Activated CD4-positive, alpha-beta T cell treated with anti-CD3 and anti-CD28 coated beads, Interleukin-2, amount 10 ng/mL, durations not matched to agents 7 days and 5 days (primary cell): ENCODE measurements at regions not wholly inside any gene's neighbourhood (a gene's known extent, or its start where the extent isn't known, plus 50 kb on each side); places are given as distances from the start of the nearest gene placed in this dataset.

Experiments
- CTCF ChIA-PET: fragments of 350-600 bp; sonication (Branson Sonifier 250); formaldehyde crosslinking; loops from one replicate; lab custom pipeline; 2021; ENCODE audit warnings: antibody characterized with exemption; lab: Charles Lee
- POLR2A ChIA-PET: fragments of 350-600 bp; sonication (Branson Sonifier 250); formaldehyde crosslinking; loops from one replicate; lab custom pipeline; 2021; ENCODE audit warnings: antibody characterized with exemption; lab: Charles Lee
- DNase-seq: peaks from one replicate; pipeline ENCODE4 v3.0.0-alpha.2; 2020
- H3K27ac Mint-ChIP-seq: one replicate; pipeline ENCODE4 v1.8.0; 2021; ENCODE audit warnings: mild to moderate bottlenecking, moderate library complexity, mixed read lengths
- H3K27me3 Mint-ChIP-seq: one replicate; pipeline ENCODE4 v1.8.0; 2021; ENCODE audit warnings: mixed read lengths
- H3K36me3 Mint-ChIP-seq: one replicate; pipeline ENCODE4 v1.8.0; 2021; ENCODE audit warnings: low read depth, mixed read lengths
- H3K4me1 Mint-ChIP-seq: one replicate; pipeline ENCODE4 v1.8.0; 2021; ENCODE audit warnings: mixed read lengths
- H3K4me3 Mint-ChIP-seq: one replicate; pipeline ENCODE4 v1.8.0; 2021; ENCODE audit warnings: mild to moderate bottlenecking, moderate library complexity, mixed read lengths
- H3K9me3 Mint-ChIP-seq: one replicate; pipeline ENCODE4 v1.8.0; 2021; ENCODE audit warnings: mixed read lengths

GRCh38 chr3:25091934-25092333 is 336.1 kb upstream of the RARB start:
- POLR2A ChIA-PET, result no interaction called here

GRCh38 chr3:25094932-25095685 is 333.0 kb upstream of the RARB start:
- H3K27ac Mint-ChIP-seq, result no peak overlapping the region
- no peak for DNase-seq
- no peak overlapping the region for H3K4me3 Mint-ChIP-seq
- no peaks in the 10 kb centered on the region for H3K4me1 Mint-ChIP-seq
- no peaks in the 10 kb centered on the region for H3K36me3 Mint-ChIP-seq
- CTCF ChIA-PET, result no interaction called here
- POLR2A ChIA-PET, result no interaction called here
- H3K27me3 Mint-ChIP-seq, result no peaks in the 10 kb centered on the region
- H3K9me3 Mint-ChIP-seq, result no peaks in the 10 kb centered on the region

More at GRCh38 chr3:25091934-25092333, 336.1 kb upstream of the RARB start:
- no peak overlapping the region for H3K27ac Mint-ChIP-seq
- no peak overlapping the region for H3K4me3 Mint-ChIP-seq
- H3K4me1 Mint-ChIP-seq, result no peaks in the 10 kb centered on the region
- no peaks in the 10 kb centered on the region for H3K36me3 Mint-ChIP-seq
- H3K9me3 Mint-ChIP-seq, result no peaks in the 10 kb centered on the region
- CTCF ChIA-PET, result no interaction called here
- H3K27me3 Mint-ChIP-seq, result no peaks in the 10 kb centered on the region
- no peak for DNase-seq

- Mint-ChIP-seq H3K36me3 (no peaks in the 10 kb centered on the region), H3K27ac (no peak overlapping the region), H3K4me1 (no peaks in the 10 kb centered on the region), H3K9me3 (no peaks in the 10 kb centered on the region), H3K27me3 (no peaks in the 10 kb centered on the region), H3K4me3 (no peak overlapping the region)
- CTCF ChIA-PET, result no interaction called here
- POLR2A ChIA-PET, result no interaction called here
- DNase-seq, result no peak
Observed at GRCh38 chr3:25096536-25096935, 331.5 kb upstream of the RARB start.

- Mint-ChIP-seq H3K4me1 (no peaks in the 10 kb centered on the region), H3K4me3 (no peak overlapping the region), H3K9me3 (no peaks in the 10 kb centered on the region), H3K36me3 (no peaks in the 10 kb centered on the region), H3K27me3 (no peaks in the 10 kb centered on the region), H3K27ac (no peak overlapping the region)
- no peak for DNase-seq
- POLR2A ChIA-PET, result no interaction called here
- CTCF ChIA-PET, result no interaction called here
Observed at GRCh38 chr3:25097023-25097422, 331.0 kb upstream of the RARB start.

- no peaks in the 10 kb centered on the region for H3K36me3 Mint-ChIP-seq
- no peaks in the 10 kb centered on the region for H3K27me3 Mint-ChIP-seq
- no peak overlapping the region for H3K27ac Mint-ChIP-seq
- POLR2A ChIA-PET, result no interaction called here
- no peaks in the 10 kb centered on the region for H3K4me1 Mint-ChIP-seq
- DNase-seq, result no peak
- CTCF ChIA-PET, result no interaction called here
- no peaks in the 10 kb centered on the region for H3K9me3 Mint-ChIP-seq
- no peak overlapping the region for H3K4me3 Mint-ChIP-seq
Observed at GRCh38 chr3:25099666-25100065, 328.4 kb upstream of the RARB start.

- H3K9me3 Mint-ChIP-seq, result no peaks in the 10 kb centered on the region
- H3K4me3 Mint-ChIP-seq, result no peak overlapping the region
- DNase-seq, result no peak
- ChIA-PET CTCF (no interaction called here), POLR2A (no interaction called here)
- no peaks in the 10 kb centered on the region for H3K4me1 Mint-ChIP-seq
- H3K27ac Mint-ChIP-seq, result no peak overlapping the region
- H3K36me3 Mint-ChIP-seq, result no peaks in the 10 kb centered on the region
- no peaks in the 10 kb centered on the region for H3K27me3 Mint-ChIP-seq
Observed at GRCh38 chr3:25103391-25103790, 324.7 kb upstream of the RARB start.

- H3K36me3 Mint-ChIP-seq, result no peaks in the 10 kb centered on the region
- no peak for DNase-seq
- no peaks in the 10 kb centered on the region for H3K9me3 Mint-ChIP-seq
- H3K4me3 Mint-ChIP-seq, result no peak overlapping the region
- ChIA-PET CTCF (interaction anchor here (1.7 kb wide), 1 partner anchor 10 kb away, joined by 4 read pairs; no protein-coding TSS in a partner anchor), POLR2A (no interaction called here)
- no peak overlapping the region for H3K27ac Mint-ChIP-seq
- no peaks in the 10 kb centered on the region for H3K4me1 Mint-ChIP-seq
- no peaks in the 10 kb centered on the region for H3K27me3 Mint-ChIP-seq
Observed at GRCh38 chr3:25107918-25108617, 320.0 kb upstream of the RARB start.

GRCh38 chr3:25110642-25111041 is 317.4 kb upstream of the RARB start:
- H3K36me3 Mint-ChIP-seq, result no peaks in the 10 kb centered on the region
- H3K4me3 Mint-ChIP-seq, result no peak overlapping the region
- no peak for DNase-seq
- no peaks in the 10 kb centered on the region for H3K4me1 Mint-ChIP-seq
- H3K27me3 Mint-ChIP-seq, result no peaks in the 10 kb centered on the region
- ChIA-PET CTCF (no interaction called here), POLR2A (no interaction called here)
- H3K9me3 Mint-ChIP-seq, result no peaks in the 10 kb centered on the region
- no peak overlapping the region for H3K27ac Mint-ChIP-seq

- Mint-ChIP-seq H3K4me3 (no peak overlapping the region), H3K9me3 (no peaks in the 10 kb centered on the region), H3K4me1 (no peaks in the 10 kb centered on the region), H3K27ac (no peak overlapping the region), H3K36me3 (no peaks in the 10 kb centered on the region), H3K27me3 (no peaks in the 10 kb centered on the region)
- ChIA-PET POLR2A (no interaction called here), CTCF (no interaction called here)
- no peak for DNase-seq
Observed at GRCh38 chr3:25113891-25114290, 314.2 kb upstream of the RARB start.

- DNase-seq, result no peak
- ChIA-PET CTCF (no interaction called here), POLR2A (no interaction called here)
- Mint-ChIP-seq H3K27ac (no peak overlapping the region), H3K9me3 (no peaks in the 10 kb centered on the region), H3K4me1 (no peaks in the 10 kb centered on the region), H3K27me3 (no peaks in the 10 kb centered on the region), H3K4me3 (no peak overlapping the region), H3K36me3 (no peaks in the 10 kb centered on the region)
Observed at GRCh38 chr3:25114532-25114931, 313.5 kb upstream of the RARB start.

GRCh38 chr3:25117005-25117593 is 311.0 kb upstream of the RARB start:
- H3K27me3 Mint-ChIP-seq, result no peaks in the 10 kb centered on the region
- CTCF ChIA-PET, result no interaction called here
- H3K4me1 Mint-ChIP-seq, result no peaks in the 10 kb centered on the region
- POLR2A ChIA-PET, result no interaction called here
- no peaks in the 10 kb centered on the region for H3K9me3 Mint-ChIP-seq
- no peak overlapping the region for H3K27ac Mint-ChIP-seq
- DNase-seq, result no peak
- H3K36me3 Mint-ChIP-seq, result no peaks in the 10 kb centered on the region
- H3K4me3 Mint-ChIP-seq, result no peak overlapping the region

GRCh38 chr3:25119682-25120081 is 308.4 kb upstream of the RARB start:
- ChIA-PET CTCF (no interaction called here), POLR2A (no interaction called here)
- Mint-ChIP-seq H3K9me3 (peaks cover 3% of the 10 kb centered on the region), H3K27me3 (no peaks in the 10 kb centered on the region), H3K4me1 (no peaks in the 10 kb centered on the region), H3K27ac (no peak overlapping the region), H3K36me3 (no peaks in the 10 kb centered on the region), H3K4me3 (no peak overlapping the region)
- no peak for DNase-seq

GRCh38 chr3:25120665-25121064 is 307.4 kb upstream of the RARB start:
- no peaks in the 10 kb centered on the region for H3K4me1 Mint-ChIP-seq
- ChIA-PET CTCF (no interaction called here), POLR2A (no interaction called here)
- DNase-seq, result no peak
- no peaks in the 10 kb centered on the region for H3K27me3 Mint-ChIP-seq
- H3K4me3 Mint-ChIP-seq, result no peak overlapping the region
- no peak overlapping the region for H3K27ac Mint-ChIP-seq
- no peaks in the 10 kb centered on the region for H3K36me3 Mint-ChIP-seq
- H3K9me3 Mint-ChIP-seq, result peaks cover 6% of the 10 kb centered on the region
